NOMO-1 (cell line): ENCODE measurements at regions not wholly inside any gene's neighbourhood (a gene's known extent, or its start where the extent isn't known, plus 50 kb on each side); places are given as distances from the start of the nearest gene placed in this dataset.

Source experiments
- DNase-seq, 2 experiments: peaks; one replicate each; lab custom pipeline; 2025; ENCODE audit not compliant: unreplicated experiment in 2 of 2; lab: John Stamatoyannopoulos, UW

- no peak for DNase-seq
These were observed 421.0 kb downstream of the DYNC2H1 start for GRCh38 chr11:103530257-103530656.

DNA sequence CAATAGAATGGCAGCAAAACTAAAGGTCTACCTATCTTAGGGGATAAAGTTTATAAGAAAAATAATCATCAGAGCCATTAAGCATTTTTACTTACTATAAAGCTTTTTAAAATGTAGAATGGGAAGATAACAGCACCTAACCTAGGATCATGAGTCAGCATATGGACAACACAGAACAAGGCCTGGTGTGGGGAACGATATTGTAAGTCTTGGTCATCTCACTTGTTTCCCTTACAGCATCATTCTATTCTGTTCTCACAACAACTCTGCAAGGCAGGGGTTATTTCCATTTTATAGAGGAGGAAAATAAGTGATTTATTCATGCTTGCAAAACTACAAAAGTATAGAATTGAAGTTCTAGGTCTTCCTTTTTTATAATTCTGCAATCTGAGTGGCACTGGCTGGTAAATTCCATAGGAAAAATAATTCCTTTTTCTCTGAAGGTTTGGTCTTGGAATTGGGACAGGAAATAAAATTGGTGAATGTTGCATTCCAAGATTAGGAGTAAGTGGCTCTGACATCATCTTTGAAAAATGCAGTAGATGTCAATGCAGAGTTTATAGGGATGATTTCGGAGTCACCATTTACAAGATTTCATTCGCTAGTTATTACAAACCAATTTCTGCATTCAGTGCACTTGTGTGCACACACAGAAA is 423.0 kb downstream of the DYNC2H1 start:
- DNase-seq: no peak

DNA sequence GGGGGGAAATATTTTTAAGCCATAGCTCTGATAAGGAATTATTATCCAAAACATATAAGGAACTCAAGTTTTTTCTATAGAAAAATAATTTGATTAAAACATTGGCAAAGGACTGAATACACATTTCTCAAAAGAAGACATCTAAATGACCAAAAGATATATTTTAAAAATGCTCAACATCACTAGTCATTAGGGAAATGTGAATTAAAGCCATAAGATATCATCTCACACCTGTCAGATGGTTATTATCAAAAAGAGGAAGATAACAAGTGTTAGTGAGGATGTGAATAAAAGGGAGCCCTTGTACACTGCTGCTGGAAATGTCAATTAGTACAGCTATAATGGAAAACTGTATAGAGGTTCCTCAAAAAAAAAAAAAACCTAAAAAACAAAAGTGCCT is 425.0 kb downstream of the DYNC2H1 start:
- DNase-seq: no peak

GRCh38 chr11:103534959-103535358 is 425.7 kb downstream of the DYNC2H1 start:
- DNase-seq: no peak

DNA sequence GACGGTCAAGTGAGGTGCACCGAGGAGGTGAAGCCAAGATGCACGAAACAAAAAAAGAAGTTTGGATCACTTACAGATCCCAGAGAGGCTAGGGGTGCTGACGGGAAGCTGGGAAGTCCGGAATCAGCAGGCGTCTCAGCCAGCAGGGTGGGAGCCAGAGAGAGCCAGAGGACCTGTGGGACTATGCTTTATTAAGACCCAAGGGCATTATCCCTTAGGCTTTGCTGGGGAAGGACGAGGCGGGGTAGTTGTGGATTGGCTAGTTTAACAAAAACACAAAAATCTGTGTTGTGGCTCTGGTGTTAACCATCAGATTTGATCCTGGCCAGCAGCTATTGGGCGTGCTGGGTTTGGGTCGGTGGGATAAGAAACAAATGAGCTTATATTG is 427.1 kb downstream of the DYNC2H1 start:
- DNase-seq: no peak

DNA sequence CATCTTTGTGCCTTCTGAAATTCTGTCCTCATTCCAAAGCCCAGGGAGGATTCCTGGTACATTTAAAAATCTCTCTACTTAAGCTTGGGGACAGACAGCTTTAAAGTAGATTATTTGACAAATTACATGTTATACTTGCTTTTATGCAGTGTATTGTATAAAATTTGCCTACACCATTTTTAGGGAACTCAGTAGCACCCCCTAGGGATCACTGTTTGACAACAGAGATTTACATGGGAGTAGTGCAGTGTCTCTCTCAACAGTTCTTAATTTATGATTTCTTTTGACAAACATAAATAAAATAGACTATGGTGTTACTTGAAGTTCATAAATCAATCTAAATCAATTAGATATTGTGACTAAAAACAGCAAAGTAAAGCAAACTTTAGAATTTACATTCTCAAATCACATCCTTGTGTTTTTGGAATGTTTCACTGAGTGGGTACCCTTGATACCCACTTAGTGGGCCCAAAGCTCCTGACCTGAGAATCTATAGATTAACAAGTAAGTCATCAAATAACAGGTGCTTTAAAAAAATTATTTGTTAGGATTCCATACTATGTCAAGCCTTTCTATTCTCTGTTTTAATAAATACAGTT is 428.8 kb downstream of the DYNC2H1 start:
- peak; percentile 27 to 34 for DNase-seq

DNA sequence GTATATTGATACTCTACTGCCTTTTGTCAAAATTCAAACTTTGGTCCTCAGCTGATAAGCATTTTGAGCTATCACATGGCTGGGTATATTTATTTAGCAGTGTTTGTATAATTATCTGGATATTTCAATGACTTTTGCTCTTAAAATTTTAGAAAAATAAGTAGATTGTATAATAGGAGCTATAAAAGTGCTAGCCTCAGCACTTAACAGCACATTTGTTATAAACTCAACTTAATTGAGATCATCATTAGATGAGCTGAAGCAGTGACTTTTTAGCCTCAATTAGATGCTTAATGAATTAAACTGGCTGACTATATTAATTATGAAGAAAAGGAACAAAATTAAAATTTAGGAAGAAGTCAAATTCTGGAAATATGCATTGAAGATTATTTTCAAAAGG is 429.9 kb downstream of the DYNC2H1 start:
- DNase-seq: no peak

- no peak for DNase-seq
These were observed 432.1 kb downstream of the DYNC2H1 start for GRCh38 chr11:103541186-103541795.

GRCh38 chr11:103542851-103543250 is 433.6 kb downstream of the DYNC2H1 start:
- no peak for DNase-seq

- DNase-seq: no peak
These were observed 434.2 kb downstream of the DYNC2H1 start for GRCh38 chr11:103543456-103543855.

DNA sequence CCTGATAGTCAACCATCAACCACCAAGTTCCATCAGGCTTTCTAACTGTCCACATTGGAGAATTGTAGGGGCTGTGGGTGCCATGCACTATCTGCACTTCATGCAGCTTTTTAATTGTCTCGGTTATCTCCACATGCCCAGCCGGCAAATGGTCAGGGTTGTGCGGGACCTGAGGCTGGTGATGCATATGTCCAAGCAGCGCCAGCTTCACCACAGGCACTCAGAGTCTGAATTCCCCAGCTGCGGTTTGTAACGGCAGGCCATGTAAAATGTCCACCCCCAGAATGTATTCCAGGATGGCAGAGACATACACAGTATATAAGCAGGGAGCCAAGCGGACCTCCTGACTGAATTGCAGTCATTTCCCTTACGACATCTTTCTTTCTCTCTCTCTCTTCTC is 435.6 kb downstream of the DYNC2H1 start:
- no peak for DNase-seq

DNA sequence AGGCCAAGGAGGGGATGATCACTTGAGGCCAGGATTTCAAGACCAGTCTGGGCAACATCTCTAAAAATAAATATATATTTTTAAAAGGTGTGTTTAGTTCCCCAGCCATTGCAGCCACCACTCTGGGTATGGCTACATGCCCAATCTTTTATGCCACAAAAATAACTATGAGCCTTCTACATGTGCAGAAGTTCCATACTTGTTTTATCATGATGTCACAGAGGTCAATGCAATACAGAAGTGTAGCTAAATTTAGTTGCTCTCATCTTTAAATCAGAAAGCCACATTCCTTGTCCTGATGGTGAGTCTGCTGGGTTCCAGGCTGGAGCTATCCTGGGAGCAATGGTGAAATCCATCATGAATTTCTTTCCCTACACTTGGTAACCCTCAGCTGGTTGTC is 436.3 kb downstream of the DYNC2H1 start:
- no peak for DNase-seq

DNA sequence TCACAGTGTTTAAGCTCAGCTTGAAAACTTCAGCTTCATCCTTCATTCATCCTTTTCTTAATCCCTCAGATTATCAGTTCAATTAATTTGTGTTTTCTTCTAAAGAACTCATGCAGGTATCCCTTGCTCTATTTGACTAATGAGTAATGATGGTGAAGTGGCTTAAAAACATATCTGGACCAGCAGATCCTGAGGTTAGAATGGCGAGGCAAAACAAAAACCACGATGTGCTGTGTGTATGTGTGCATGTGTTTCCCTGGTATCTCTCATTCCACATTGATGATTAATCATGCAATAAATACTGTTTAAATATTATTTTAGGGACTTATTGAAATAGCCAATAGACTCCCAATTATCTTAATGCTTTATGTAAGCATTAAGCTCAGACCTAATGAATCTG is 437.0 kb downstream of the DYNC2H1 start:
- no peak for DNase-seq

DNA sequence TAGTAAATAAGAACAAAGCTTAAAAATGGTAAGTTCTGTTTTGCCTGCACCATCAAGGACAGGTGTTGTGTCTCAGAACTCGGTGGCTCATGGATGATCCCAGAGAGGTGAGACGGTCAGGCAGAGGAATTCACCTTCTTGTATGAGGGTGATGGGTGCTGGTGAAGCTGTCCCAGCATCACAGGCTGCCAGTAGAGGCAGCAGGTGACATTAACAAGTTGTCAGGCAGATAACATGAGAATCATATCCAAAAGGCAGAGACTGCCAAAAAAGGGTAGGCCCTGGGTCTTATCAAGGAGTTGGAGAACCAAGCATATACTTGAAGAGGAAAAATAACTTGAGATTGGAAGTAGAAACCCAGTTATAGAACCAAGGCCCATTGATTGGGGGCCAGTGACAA is 437.8 kb downstream of the DYNC2H1 start:
- no peak for DNase-seq

DNA sequence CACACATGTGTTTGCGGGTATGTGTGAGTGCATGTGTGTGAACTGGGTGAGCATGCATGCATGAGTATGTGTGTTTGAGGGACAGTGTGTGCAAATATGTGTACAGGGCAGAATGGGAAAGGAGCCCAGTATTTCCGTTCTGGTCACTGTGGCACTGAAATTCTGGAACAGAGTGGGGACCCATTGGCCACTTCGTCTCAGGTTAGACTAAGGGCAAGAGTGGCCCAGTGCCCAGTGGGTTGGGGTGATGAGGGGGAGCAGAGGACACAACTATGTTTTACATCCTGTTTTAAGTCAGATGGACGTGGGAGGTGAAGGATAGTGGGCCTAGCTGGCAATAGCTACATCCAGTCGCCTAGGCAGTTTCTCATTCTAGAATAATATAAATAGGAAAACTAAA is 438.5 kb downstream of the DYNC2H1 start:
- no peak for DNase-seq

DNA sequence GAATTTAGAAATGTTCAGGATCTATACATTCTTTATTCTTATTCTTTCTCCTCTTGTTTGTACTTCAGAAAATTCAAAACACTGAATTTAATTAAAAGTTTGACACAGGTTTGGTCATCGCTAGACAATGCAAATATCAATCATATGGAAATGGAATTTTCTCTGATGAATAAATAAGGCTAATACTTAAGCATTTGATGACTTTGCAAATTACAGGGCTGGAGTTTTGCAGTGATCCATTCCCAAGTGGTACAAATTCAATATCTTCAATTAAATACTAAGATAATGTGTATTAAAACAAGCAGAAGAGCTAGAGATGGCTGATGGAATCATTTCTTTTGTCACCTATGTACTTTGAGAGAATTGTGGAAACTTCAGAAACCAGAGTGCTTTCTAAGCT is 439.6 kb downstream of the DYNC2H1 start:
- no peak for DNase-seq

DNA sequence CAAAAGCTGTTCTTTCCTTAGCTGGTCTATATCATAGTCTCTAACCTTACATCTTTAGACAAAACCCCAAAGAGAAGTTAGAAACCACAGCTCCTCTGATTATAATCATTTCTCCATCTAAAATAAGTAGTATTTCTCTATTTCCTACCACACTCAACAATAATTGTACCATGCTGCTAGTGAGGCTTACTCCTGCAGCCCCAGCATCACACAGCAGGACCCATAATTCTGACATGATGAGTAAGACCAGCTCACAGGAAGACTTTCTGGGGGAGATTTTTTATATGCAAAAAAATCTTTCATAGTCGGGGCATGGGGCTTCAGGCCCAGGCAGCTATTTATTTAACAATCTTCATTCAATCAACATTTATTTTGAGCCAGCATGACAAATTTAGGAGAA is 441.6 kb downstream of the DYNC2H1 start:
- no peak for DNase-seq

- no peak for DNase-seq
These were observed 442.9 kb downstream of the DYNC2H1 start for GRCh38 chr11:103552086-103552485.

GRCh38 chr11:103556171-103556570 is 446.9 kb downstream of the DYNC2H1 start:
- no peak for DNase-seq

- DNase-seq: no peak
These were observed 456.9 kb downstream of the DYNC2H1 start for GRCh38 chr11:103566116-103566515.

DNA sequence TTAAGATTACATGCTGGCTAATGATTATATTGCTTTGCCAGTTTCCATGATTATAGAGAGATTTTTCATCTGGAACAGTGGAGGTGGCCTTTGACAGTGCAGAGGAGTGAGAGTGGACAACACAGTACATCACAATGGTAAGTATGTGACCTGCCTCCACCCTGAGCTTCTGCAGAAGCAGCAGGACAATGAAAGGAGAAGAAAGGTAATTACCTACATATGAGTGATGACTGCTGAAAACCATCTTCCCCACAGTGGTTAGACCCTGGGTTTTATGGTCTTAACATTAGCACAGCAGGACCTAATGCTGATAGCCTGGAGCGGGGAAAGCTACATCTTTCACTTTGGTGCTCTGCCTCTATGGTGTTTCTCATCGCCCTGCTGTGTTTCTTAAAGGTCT is 454.7 kb upstream of the DDI1 start:
- no peak for DNase-seq

DNA sequence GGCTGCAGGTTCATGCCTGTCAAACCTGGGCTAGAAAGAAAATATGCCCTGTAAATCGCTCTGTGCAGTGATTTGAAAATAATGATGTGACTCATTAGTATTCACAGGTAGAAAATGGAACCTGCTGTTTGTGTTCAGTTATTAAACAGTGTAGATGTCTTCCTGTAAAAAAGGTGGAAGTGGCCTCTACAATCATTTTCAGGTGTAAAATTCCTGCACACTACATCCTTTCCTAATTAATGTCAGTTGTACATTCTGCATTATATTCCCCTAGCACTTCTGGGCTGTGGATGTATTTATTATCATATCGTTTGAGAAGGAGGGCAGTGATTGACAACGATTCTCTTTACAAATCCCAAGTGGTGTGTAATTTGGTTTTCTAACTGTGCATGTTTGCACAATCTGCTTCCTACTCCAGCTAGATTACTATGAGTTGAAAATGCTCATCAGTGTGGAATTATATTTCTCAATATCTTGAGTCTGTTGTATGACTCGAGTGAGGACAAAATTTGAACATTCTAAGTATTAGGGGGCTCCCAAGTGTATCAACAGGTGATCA is 454.0 kb upstream of the DDI1 start:
- no peak for DNase-seq
